ENCODE measurements at regions not wholly inside any gene's neighbourhood (a gene's known extent, or its start where the extent isn't known, plus 50 kb on each side); places are given as distances from the start of the nearest gene placed in this dataset.

DNA sequence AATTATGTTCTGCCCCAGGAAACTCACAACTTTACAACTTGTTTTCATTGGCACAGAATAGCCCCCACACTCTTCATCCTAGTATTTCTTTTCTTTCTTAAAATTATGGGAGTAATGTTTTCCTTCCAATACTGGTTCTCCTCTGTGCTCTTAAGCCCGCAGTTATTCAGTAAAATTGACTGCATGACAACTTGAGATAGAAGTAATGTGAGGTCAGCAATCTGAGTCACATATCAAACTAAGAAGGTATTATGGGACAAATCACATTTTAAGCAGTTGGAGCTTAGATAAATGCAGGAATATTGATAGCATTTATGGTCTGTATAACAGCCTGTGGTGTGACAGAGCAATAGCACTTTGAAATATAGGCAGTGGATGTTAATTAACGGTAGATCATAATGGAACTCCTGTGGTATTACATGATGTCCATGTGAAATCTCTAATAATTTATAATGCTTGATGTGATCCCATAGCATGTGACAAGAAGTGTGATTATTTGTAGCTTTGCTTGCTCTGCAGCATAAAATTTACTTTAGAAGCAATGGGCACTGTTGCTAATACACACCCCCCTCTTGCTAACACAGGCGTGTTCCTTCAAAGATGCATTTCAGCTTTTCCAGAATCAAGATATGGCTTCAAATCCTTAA, 351.4 kb upstream of the CDH20 start:
- no peak for DNase-seq (ENCODE audit: low spot score)

DNA sequence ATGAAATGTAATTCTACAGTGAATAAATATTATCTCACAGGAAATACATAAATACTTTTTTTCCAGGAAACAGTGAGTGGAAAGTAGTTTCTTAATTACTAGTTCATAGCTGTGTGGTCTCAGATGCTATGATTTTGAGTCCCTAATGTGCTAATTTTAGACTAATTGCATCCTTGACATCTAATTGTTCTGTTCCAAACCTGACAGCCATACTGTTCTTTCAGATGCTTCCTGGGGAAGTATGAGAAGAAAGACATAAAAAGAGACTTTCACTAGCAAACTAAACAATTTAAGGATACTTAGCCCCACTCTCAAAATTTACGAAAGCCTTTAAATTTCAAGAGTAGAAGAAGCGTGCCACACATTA, 350.9 kb upstream of the CDH20 start:
- DNase-seq (ENCODE audit: low spot score): no peak

- DNase-seq (ENCODE audit: low spot score): no peak
Measured at GRCh38 chr18:60982928-60983327, 350.3 kb upstream of the CDH20 start.

DNA sequence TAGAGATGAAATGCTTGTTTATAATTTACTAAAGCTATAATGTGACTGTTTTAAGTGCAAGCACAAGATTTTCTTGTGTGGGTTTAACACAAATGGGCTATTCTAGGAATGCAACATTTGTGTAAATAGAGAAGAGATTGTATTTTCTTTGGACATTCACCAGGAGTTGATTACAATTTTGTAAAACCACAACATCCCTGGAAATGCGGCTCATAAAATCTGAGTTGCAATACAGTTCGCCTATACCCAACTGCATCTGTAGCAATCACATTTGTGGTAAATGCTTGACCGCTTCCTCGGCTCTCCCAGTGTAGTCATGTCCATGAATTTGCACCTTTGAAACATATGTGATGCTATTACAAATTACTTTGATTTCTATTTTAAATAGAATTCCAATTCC, 348.7 kb upstream of the CDH20 start:
- peak; percentile 8 for DNase-seq (ENCODE audit: low spot score)

GRCh38 chr18:60987963-60988362, 345.3 kb upstream of the CDH20 start:
- DNase-seq (ENCODE audit: low spot score): no peak

- no peak for DNase-seq (ENCODE audit: low spot score)
Measured at GRCh38 chr18:60996326-60996725, 336.9 kb upstream of the CDH20 start.

DNA sequence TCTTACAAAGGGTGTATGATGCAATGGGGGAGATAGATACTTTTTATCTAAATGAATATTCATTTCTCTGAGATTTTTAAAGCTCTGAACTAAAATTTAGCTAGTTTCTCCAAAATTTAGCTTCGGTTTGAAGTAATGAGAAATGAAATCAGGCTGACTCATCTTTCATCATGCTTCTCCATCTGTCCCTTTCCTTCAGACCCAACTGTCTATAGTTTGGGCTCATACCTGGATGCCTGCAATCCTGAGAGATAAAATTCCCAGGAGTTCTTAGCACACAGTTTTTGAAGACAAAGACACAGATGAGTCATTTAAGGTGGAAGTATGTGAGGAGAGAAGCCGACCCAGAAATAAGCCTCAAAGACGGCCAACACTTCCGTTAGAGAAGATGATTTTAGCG, 336.4 kb upstream of the CDH20 start:
- no peak for DNase-seq (ENCODE audit: low spot score)

DNA sequence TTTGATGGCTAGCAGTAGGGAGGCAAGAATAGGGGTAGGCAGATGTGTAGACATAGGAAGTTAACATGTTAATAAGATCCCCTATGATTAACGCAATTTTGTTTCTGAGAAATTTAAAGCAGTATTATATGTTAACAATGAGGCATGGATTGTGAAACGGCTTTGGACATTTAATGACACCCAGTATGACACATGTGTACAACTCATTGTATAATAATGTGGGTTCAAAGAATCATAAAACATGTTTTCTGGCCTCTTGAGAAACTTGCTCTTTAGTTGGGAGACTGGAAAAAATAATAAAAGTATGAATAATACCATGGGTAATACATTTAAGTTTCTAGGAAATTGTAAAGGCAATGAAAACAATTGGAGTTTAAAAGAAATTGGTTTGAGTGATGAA, 332.1 kb upstream of the CDH20 start:
- no peak for DNase-seq (ENCODE audit: low spot score)

- DNase-seq (ENCODE audit: low spot score): no peak
Measured at GRCh38 chr18:61006687-61007224, 326.5 kb upstream of the CDH20 start.

GRCh38 chr18:61019338-61020301, 313.6 kb upstream of the CDH20 start:
- DNase-seq (ENCODE audit: low spot score): no peak

- no peak for DNase-seq (ENCODE audit: low spot score)
Measured at GRCh38 chr18:61025596-61025995, 307.6 kb upstream of the CDH20 start.

DNA sequence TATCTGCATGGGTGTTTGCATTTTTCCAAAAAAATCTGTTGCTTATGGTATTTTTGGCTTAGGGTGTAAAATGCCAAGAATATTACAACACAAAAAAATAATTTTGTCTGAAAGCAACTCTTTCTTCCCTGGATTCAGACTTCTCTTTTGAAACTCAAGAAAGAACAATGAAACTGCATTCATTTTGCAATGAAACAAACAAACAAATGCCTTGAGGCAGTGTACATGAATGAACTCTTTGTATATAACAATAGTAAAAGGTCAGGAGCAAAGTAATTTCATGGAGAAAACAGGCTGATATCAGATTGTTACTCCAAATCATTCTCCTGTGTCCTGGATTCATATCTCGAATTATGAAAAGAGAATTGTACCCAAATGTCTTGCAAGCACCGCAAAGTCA, 301.6 kb upstream of the CDH20 start:
- no peak for DNase-seq (ENCODE audit: low spot score)

- no peak for DNase-seq (ENCODE audit: low spot score)
Measured at GRCh38 chr18:61034580-61034979, 298.6 kb upstream of the CDH20 start.

GRCh38 chr18:61039251-61039650, 294.0 kb upstream of the CDH20 start:
- no peak for DNase-seq (ENCODE audit: low spot score)

- no peak for DNase-seq (ENCODE audit: low spot score)
Measured at GRCh38 chr18:61047794-61048193, 285.4 kb upstream of the CDH20 start.

GRCh38 chr18:61057443-61057842, 275.8 kb upstream of the CDH20 start:
- DNase-seq (ENCODE audit: low spot score): no peak

- DNase-seq (ENCODE audit: low spot score): no peak
Measured at GRCh38 chr18:61062258-61062657, 271.0 kb upstream of the CDH20 start.

GRCh38 chr18:61064911-61065310, 268.3 kb upstream of the CDH20 start:
- DNase-seq (ENCODE audit: low spot score): no peak

- no peak for DNase-seq (ENCODE audit: low spot score)
Measured at GRCh38 chr18:61076986-61077385, 256.2 kb upstream of the CDH20 start.

- no peak for DNase-seq (ENCODE audit: low spot score)
Measured at GRCh38 chr18:61079714-61080113, 253.5 kb upstream of the CDH20 start.

- DNase-seq (ENCODE audit: low spot score): no peak
Measured at GRCh38 chr18:61080954-61081528, 252.2 kb upstream of the CDH20 start.

- DNase-seq (ENCODE audit: low spot score): no peak
Measured at GRCh38 chr18:61082976-61083630, 250.1 kb upstream of the CDH20 start.

Data from kidney tubule cell (primary cell).